Liver (tissue), 8 donors: ENCODE measurements at regions not wholly inside any gene's neighbourhood (a gene's known extent, or its start where the extent isn't known, plus 50 kb on each side); places are given as distances from the start of the nearest gene placed in this dataset.

Experiments used
- DNase-seq: peaks from one replicate; pipeline ENCODE4 v3.0.0-alpha.2; 2017; ENCODE audit warnings: low spot score
- H3K27ac ChIP-seq, 2 donors: one replicate each; pipeline ENCODE4 v1.7.0; 2013; ENCODE audit warnings: inconsistent platforms in 2 of 2, low read length in 2 of 2, control low read depth in 1 of 2, low read depth in 1 of 2, mild to moderate bottlenecking in 1 of 2
- H3K27me3 ChIP-seq, 4 donors: one replicate each; pipeline versions ENCODE4 v1.6.1 to v1.7.0; 2013; ENCODE audit warnings: low read length in 3 of 4, inconsistent platforms in 1 of 4, mild to moderate bottlenecking in 1 of 4, moderate library complexity in 1 of 4; ENCODE audit not compliant: control insufficient read depth in 4 of 4, insufficient read depth in 4 of 4
- H3K36me3 ChIP-seq, 4 donors: one replicate each; pipeline versions ENCODE4 v1.6.1 to v1.7.0; 2013; ENCODE audit warnings: low read length in 3 of 4, mild to moderate bottlenecking in 3 of 4, low read depth in 1 of 4, moderate library complexity in 1 of 4; ENCODE audit not compliant: control insufficient read depth in 4 of 4, insufficient read depth in 3 of 4
- H3K4me1 ChIP-seq, 4 donors: one replicate each; pipeline versions ENCODE4 v1.6.1 to v1.7.0; 2013; ENCODE audit warnings: low read length in 3 of 4, mild to moderate bottlenecking in 3 of 4, moderate library complexity in 1 of 4; ENCODE audit not compliant: control insufficient read depth in 4 of 4, insufficient read depth in 4 of 4
- H3K4me3 ChIP-seq, 3 donors: one replicate each; pipeline versions ENCODE4 v1.6.1 to v1.7.0; 2013; ENCODE audit warnings: low read length in 3 of 3, control low read depth in 1 of 3, low read depth in 1 of 3, mild to moderate bottlenecking in 1 of 3
- H3K9ac ChIP-seq, 2 donors: one replicate each; pipeline ENCODE4 v1.7.0; 2013; ENCODE audit warnings: low read length in 2 of 2, mild to moderate bottlenecking in 2 of 2, moderate library complexity in 2 of 2, control low read depth in 1 of 2, low read depth in 1 of 2
- H3K9me3 ChIP-seq, 4 donors: one replicate each; pipeline versions ENCODE4 v1.6.1 to v1.7.0; 2013; ENCODE audit warnings: low read length in 3 of 4; ENCODE audit not compliant: control insufficient read depth in 4 of 4
- EGR1 ChIP-seq, 2 donors: IDR thresholded peaks; 2 replicates each; pipeline ENCODE4 v1.6.1; 2016 to 2018; ENCODE audit warnings: antibody characterized with exemption in 2 of 2, low read depth in 2 of 2
- FOXA1 ChIP-seq: IDR thresholded peaks from 2 replicates; pipeline ENCODE4 v1.6.1; 2016; ENCODE audit warnings: antibody characterized with exemption
- GABPA ChIP-seq, 2 donors: IDR thresholded peaks in 1 of 2; conservative IDR thresholded peaks in 1 of 2; 2 replicates each; pipeline ENCODE4 v1.6.1; 2016; ENCODE audit warnings: antibody characterized with exemption in 2 of 2, mild to moderate bottlenecking in 1 of 2, moderate library complexity in 1 of 2
- HNF4G ChIP-seq: IDR thresholded peaks from 2 replicates; pipeline ENCODE4 v1.6.1; 2016; ENCODE audit warnings: antibody characterized with exemption
- JUND ChIP-seq, 2 donors: IDR thresholded peaks; 2 replicates each; pipeline ENCODE4 v1.6.1; 2016; ENCODE audit warnings: antibody characterized with exemption in 2 of 2
- NR2F2 ChIP-seq: IDR thresholded peaks from 2 replicates; pipeline ENCODE4 v1.6.1; 2016; ENCODE audit warnings: antibody characterized with exemption
- SP1 ChIP-seq: IDR thresholded peaks from 2 replicates; pipeline ENCODE4 v1.6.1; 2018; ENCODE audit warnings: antibody characterized with exemption, mild to moderate bottlenecking
- TAF1 ChIP-seq: conservative IDR thresholded peaks from 2 replicates; pipeline ENCODE4 v1.6.1; 2016; ENCODE audit warnings: antibody characterized with exemption, mild to moderate bottlenecking
- YY1 ChIP-seq: IDR thresholded peaks from 2 replicates; pipeline ENCODE4 v1.6.1; 2016; ENCODE audit warnings: antibody characterized with exemption, mild to moderate bottlenecking
- WGBS: extraction: QIAGEN DNeasy Blood & Tissue Kit; methylation state at CpG from one replicate; pipeline ENCODE4 v1.1.7; 2013; 5-methylcytosine and 5-hydroxymethylcytosine counted together
- TF ChIP-seq, protein P1 (sequence below): IDR thresholded peaks from 2 replicates; pipeline ENCODE4 v1.6.1; 2016; ENCODE audit warnings: antibody characterized with exemption, mild to moderate bottlenecking
- TF ChIP-seq, protein P2 (sequence below): IDR thresholded peaks from 2 replicates; pipeline ENCODE4 v1.6.1; 2016; ENCODE audit warnings: antibody characterized with exemption
- TF ChIP-seq, protein P3 (sequence below): fragments of 150-350 bp; IDR thresholded peaks from 2 replicates; pipeline ENCODE4 v1.5.1; 2017; ENCODE audit warnings: improper control_type of control experiment, low read depth, low read length; ENCODE audit not compliant: missing input control
- TF ChIP-seq, protein P4 (sequence below): IDR thresholded peaks from 2 replicates; pipeline ENCODE4 v1.6.1; 2016; ENCODE audit warnings: antibody characterized with exemption
- TF ChIP-seq, protein P5 (sequence below): IDR thresholded peaks from 2 replicates; pipeline ENCODE4 v1.6.1; 2016; ENCODE audit warnings: antibody characterized with exemption
- donor health status: healthy.
- donor health status: healthy.
- donor health status: healthy.
- donor health status: healthy.
- donor health status: healthy.

DNA sequence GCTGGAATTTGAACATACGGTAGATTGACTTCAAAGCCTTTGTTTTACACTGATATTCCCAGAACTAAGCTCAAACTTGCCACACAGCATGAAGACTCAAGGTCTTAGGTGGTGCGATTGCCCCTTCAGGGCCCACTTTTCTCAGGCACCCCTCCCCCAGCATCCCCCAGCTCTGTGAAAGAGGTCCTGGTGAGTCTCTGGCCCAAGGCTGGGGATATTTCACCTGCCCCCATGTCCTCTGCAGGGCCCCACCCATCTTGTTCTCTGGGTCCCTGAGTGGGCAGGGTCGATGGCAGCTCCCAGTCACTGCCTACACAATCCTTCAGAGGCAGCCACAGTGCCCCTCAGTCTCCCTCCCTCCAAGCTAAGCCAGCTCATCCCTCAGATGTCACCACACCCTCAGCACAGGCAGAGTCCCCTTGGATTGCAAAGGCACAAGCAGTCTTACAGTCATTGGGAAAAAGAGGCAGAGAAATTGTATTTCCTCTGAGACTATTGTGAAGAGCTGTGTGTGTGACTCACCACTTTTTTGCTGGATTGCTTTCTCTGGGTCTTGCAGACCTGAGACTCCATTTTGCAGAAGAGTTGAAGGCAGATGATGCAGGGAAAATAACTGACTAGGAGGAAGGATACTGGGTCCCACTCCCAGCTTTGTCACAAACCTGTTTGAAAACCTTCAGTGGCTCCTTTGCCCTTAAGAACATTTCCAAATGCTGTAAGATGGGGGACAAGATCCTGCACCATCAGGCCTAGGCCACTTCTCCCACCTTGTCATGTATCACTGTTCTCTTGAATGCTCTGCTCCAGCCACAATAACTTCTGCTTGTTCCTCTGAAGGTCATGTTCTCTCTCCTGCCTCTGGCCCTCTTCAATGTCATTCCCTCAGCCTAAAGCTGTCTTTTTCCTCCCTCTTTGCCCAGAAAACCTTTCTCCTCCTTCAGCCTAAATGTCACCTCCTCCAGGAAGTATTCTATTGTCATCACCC, 119.1 kb upstream of the GRIK3 start:
- H3K9ac ChIP-seq = no peak overlapping the region
- no peak overlapping the region for H3K27ac ChIP-seq
- WGBS = 68% methylated on average over 3 of the region's 3 CpGs
- DNase-seq = no peak
- peaks cover 0 to 9% (median 0%) of the 10 kb centered on the region in 4 donors for H3K27me3 ChIP-seq
- TF ChIP-seq YY1 (no peak), JUND (IDR thresholded peaks at IDR 0.05) (no peak), GABPA (IDR thresholded peaks at IDR 0.05 in 1 of 2, conservative IDR thresholded peaks at IDR 0.05 in 1 of 2) (no peak), SP1 (no peak), EGR1 (IDR thresholded peaks at IDR 0.05; ENCODE audit: low read depth in 2 of 2) (no peak), NR2F2 (no peak), TAF1 (no peak), HNF4G (no peak), FOXA1 (no peak)
- TF ChIP-seq, protein P1, sequence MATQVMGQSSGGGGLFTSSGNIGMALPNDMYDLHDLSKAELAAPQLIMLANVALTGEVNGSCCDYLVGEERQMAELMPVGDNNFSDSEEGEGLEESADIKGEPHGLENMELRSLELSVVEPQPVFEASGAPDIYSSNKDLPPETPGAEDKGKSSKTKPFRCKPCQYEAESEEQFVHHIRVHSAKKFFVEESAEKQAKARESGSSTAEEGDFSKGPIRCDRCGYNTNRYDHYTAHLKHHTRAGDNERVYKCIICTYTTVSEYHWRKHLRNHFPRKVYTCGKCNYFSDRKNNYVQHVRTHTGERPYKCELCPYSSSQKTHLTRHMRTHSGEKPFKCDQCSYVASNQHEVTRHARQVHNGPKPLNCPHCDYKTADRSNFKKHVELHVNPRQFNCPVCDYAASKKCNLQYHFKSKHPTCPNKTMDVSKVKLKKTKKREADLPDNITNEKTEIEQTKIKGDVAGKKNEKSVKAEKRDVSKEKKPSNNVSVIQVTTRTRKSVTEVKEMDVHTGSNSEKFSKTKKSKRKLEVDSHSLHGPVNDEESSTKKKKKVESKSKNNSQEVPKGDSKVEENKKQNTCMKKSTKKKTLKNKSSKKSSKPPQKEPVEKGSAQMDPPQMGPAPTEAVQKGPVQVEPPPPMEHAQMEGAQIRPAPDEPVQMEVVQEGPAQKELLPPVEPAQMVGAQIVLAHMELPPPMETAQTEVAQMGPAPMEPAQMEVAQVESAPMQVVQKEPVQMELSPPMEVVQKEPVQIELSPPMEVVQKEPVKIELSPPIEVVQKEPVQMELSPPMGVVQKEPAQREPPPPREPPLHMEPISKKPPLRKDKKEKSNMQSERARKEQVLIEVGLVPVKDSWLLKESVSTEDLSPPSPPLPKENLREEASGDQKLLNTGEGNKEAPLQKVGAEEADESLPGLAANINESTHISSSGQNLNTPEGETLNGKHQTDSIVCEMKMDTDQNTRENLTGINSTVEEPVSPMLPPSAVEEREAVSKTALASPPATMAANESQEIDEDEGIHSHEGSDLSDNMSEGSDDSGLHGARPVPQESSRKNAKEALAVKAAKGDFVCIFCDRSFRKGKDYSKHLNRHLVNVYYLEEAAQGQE = no peak
- TF ChIP-seq, protein P2, sequence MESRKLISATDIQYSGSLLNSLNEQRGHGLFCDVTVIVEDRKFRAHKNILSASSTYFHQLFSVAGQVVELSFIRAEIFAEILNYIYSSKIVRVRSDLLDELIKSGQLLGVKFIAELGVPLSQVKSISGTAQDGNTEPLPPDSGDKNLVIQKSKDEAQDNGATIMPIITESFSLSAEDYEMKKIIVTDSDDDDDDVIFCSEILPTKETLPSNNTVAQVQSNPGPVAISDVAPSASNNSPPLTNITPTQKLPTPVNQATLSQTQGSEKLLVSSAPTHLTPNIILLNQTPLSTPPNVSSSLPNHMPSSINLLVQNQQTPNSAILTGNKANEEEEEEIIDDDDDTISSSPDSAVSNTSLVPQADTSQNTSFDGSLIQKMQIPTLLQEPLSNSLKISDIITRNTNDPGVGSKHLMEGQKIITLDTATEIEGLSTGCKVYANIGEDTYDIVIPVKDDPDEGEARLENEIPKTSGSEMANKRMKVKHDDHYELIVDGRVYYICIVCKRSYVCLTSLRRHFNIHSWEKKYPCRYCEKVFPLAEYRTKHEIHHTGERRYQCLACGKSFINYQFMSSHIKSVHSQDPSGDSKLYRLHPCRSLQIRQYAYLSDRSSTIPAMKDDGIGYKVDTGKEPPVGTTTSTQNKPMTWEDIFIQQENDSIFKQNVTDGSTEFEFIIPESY = no peak
- TF ChIP-seq, protein P3, sequence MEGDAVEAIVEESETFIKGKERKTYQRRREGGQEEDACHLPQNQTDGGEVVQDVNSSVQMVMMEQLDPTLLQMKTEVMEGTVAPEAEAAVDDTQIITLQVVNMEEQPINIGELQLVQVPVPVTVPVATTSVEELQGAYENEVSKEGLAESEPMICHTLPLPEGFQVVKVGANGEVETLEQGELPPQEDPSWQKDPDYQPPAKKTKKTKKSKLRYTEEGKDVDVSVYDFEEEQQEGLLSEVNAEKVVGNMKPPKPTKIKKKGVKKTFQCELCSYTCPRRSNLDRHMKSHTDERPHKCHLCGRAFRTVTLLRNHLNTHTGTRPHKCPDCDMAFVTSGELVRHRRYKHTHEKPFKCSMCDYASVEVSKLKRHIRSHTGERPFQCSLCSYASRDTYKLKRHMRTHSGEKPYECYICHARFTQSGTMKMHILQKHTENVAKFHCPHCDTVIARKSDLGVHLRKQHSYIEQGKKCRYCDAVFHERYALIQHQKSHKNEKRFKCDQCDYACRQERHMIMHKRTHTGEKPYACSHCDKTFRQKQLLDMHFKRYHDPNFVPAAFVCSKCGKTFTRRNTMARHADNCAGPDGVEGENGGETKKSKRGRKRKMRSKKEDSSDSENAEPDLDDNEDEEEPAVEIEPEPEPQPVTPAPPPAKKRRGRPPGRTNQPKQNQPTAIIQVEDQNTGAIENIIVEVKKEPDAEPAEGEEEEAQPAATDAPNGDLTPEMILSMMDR = no peak
- TF ChIP-seq, protein P4, sequence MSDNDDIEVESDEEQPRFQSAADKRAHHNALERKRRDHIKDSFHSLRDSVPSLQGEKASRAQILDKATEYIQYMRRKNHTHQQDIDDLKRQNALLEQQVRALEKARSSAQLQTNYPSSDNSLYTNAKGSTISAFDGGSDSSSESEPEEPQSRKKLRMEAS = no peak
- TF ChIP-seq, protein P5, sequence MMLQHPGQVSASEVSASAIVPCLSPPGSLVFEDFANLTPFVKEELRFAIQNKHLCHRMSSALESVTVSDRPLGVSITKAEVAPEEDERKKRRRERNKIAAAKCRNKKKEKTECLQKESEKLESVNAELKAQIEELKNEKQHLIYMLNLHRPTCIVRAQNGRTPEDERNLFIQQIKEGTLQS = no peak
- no peak overlapping the region for H3K4me3 ChIP-seq
- no peaks in the 10 kb centered on the region for H3K9me3 ChIP-seq
- no peaks in the 10 kb centered on the region for H3K4me1 ChIP-seq
- H3K36me3 ChIP-seq = no peaks in the 10 kb centered on the region
